Cardiac muscle cell (in vitro differentiated cells and primary cell): ENCODE measurements at regions not wholly inside any gene's neighbourhood (a gene's known extent, or its start where the extent isn't known, plus 50 kb on each side); places are given as distances from the start of the nearest gene placed in this dataset.

Experiments
- DNase-seq, 2 donors: peaks; one replicate each; pipeline versions ENCODE4 v3.0.0 to v3.0.0-alpha.2; 2010 to 2017; ENCODE audit warnings: low read depth in 1 of 2, low spot score in 1 of 2
- H3K27ac ChIP-seq: fragments of 200-600 bp; sonication (generic); 2 replicates; pipeline ENCODE4 v1.5.1; 2016
- H3K27me3 ChIP-seq: fragments of 200-600 bp; sonication (generic); 2 replicates; pipeline ENCODE4 v1.6.0; 2016; ENCODE audit warnings: control low read depth
- H3K36me3 ChIP-seq: fragments of 200-600 bp; sonication (generic); 2 replicates; pipeline ENCODE4 v1.5.1; 2016; ENCODE audit warnings: control low read depth
- H3K4me1 ChIP-seq: fragments of 200-600 bp; sonication (generic); 2 replicates; pipeline ENCODE4 v1.8.1; 2017; ENCODE audit warnings: low read depth, mild to moderate bottlenecking, mixed run types
- H3K4me3 ChIP-seq: fragments of 200-600 bp; sonication (generic); 2 replicates; pipeline ENCODE4 v1.5.1; 2016; ENCODE audit warnings: mild to moderate bottlenecking
- H3K9me3 ChIP-seq: fragments of 200-600 bp; sonication (generic); 2 replicates; pipeline ENCODE4 v1.5.1; 2017; ENCODE audit warnings: low read depth, mild to moderate bottlenecking, control low read depth
- TF ChIP-seq, protein P1 (sequence below): IDR thresholded peaks from 2 replicates; pipeline ENCODE4 v1.5.1; 2012; ENCODE audit warnings: low read depth, mild to moderate bottlenecking, low read length

GRCh38 chr18:1528964-1529509, 624.4 kb downstream of the ADCYAP1 start:
- H3K27ac ChIP-seq, result no peak overlapping the region
- no peak overlapping the region for H3K4me3 ChIP-seq
- no peaks in the 10 kb centered on the region for H3K9me3 ChIP-seq
- H3K36me3 ChIP-seq, result no peaks in the 10 kb centered on the region
- no peaks in the 10 kb centered on the region for H3K27me3 ChIP-seq
- TF ChIP-seq, protein P1, sequence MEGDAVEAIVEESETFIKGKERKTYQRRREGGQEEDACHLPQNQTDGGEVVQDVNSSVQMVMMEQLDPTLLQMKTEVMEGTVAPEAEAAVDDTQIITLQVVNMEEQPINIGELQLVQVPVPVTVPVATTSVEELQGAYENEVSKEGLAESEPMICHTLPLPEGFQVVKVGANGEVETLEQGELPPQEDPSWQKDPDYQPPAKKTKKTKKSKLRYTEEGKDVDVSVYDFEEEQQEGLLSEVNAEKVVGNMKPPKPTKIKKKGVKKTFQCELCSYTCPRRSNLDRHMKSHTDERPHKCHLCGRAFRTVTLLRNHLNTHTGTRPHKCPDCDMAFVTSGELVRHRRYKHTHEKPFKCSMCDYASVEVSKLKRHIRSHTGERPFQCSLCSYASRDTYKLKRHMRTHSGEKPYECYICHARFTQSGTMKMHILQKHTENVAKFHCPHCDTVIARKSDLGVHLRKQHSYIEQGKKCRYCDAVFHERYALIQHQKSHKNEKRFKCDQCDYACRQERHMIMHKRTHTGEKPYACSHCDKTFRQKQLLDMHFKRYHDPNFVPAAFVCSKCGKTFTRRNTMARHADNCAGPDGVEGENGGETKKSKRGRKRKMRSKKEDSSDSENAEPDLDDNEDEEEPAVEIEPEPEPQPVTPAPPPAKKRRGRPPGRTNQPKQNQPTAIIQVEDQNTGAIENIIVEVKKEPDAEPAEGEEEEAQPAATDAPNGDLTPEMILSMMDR, result no peak
- no peak for DNase-seq
- H3K4me1 ChIP-seq, result no peaks in the 10 kb centered on the region

DNA sequence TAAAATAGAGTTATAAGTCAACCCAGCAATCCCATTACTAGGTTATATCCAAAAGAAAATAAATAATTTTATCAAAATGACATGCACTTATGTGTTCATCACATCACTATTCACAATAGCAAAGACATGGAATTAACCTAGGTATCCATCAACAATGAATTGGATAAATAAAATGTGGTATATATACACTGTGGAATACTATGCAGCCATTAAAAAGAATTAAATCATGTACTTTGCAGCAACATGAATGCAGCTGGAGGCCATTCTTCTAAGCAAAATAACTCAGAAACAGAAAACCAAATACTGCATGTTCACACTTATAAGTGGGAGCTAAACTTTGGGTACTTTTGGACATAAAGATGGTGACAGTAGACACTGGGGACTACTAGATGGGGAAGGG, 626.0 kb downstream of the ADCYAP1 start:
- TF ChIP-seq, protein P1, result no peak

DNA sequence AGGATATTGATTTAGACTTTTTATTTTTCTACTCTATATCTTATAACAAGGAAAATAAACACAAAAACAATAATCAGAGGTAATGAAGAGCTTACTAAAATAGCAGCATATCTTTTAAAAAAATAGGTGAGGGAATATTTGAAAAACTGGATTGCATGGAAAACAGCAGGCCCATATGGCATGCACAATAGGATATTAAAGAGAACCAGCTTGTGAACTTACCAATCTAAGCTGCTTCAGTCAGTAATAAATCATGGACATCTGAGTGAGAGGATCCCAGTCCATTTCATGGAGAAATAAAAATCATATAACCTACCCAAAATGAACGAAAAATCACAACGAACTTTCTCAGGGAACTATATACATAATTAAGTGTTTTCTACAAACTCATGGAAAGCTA, 634.6 kb downstream of the ADCYAP1 start:
- no peaks in the 10 kb centered on the region for H3K9me3 ChIP-seq
- TF ChIP-seq, protein P1, result no peak
- H3K27me3 ChIP-seq, result no peaks in the 10 kb centered on the region
- H3K36me3 ChIP-seq, result no peaks in the 10 kb centered on the region
- no peak overlapping the region for H3K4me3 ChIP-seq
- H3K27ac ChIP-seq, result no peak overlapping the region
- DNase-seq, result no peak
- H3K4me1 ChIP-seq, result no peaks in the 10 kb centered on the region

More for the DNA sequence above, 626.0 kb downstream of the ADCYAP1 start:
- H3K4me3 ChIP-seq, result no peak overlapping the region
- H3K9me3 ChIP-seq, result no peaks in the 10 kb centered on the region
- H3K27ac ChIP-seq, result no peak overlapping the region
- no peaks in the 10 kb centered on the region for H3K27me3 ChIP-seq
- H3K36me3 ChIP-seq, result no peaks in the 10 kb centered on the region
- DNase-seq, result no peak
- no peaks in the 10 kb centered on the region for H3K4me1 ChIP-seq

DNA sequence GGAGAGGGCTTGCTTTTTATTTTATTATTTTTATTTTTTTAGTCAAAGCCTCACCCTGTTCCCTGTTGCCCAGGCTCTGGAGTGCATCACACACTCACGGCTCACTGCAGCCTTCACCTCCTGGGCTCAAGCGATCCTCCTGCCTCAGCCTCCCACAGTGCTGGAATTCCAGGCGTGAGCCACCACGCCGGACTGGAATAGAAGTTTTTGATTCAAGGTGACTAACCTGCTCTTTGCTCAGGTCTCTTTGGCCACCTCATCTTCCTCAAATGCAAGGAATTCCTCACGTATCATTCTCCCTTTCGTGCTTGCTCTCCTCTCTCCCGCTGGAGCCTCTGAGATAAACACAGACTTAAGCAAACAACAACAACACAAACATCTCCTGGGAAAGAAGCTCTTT, 636.8 kb downstream of the ADCYAP1 start:
- TF ChIP-seq, protein P1, result no peak

DNA sequence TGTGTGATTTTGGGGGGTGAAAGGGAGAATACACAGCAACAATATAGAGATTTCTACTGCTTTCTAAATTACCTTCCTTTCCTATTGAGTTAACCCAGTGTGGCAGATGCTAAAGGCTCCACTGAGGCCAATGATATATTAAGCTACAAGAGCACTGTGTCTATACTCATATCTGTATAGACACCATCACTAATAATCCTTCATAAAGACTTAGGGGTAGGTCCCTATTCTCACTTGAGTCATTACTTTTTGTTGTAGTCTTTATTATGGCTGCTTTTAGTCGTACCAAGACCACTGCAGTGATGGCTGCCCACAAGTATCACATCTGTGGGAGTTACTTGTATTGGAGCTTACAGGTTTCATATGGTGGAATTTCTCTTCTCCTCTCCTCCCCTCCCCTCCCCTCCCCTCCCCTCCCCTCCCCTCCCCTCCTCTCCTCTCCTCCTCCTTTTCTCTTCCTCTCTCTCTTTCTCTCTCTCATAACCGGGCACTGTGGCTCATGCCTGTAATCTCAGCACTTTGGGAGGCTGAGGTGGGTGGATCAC, 637.6 kb downstream of the ADCYAP1 start:
- Histone ChIP-seq H3K4me1 (no peaks in the 10 kb centered on the region), H3K9me3 (no peaks in the 10 kb centered on the region), H3K27me3 (no peaks in the 10 kb centered on the region), H3K27ac (no peak overlapping the region), H3K36me3 (no peaks in the 10 kb centered on the region), H3K4me3 (no peak overlapping the region)
- DNase-seq, result no peak
- TF ChIP-seq, protein P1, result no peak

More for the DNA sequence above, 636.8 kb downstream of the ADCYAP1 start:
- Histone ChIP-seq H3K4me1 (no peaks in the 10 kb centered on the region), H3K27me3 (no peaks in the 10 kb centered on the region), H3K27ac (no peak overlapping the region), H3K4me3 (no peak overlapping the region), H3K9me3 (no peaks in the 10 kb centered on the region), H3K36me3 (no peaks in the 10 kb centered on the region)
- no peak for DNase-seq
